ENCODE measurements at regions not wholly inside any gene's neighbourhood (a gene's known extent, or its start where the extent isn't known, plus 50 kb on each side); places are given as distances from the start of the nearest gene placed in this dataset.

DNA sequence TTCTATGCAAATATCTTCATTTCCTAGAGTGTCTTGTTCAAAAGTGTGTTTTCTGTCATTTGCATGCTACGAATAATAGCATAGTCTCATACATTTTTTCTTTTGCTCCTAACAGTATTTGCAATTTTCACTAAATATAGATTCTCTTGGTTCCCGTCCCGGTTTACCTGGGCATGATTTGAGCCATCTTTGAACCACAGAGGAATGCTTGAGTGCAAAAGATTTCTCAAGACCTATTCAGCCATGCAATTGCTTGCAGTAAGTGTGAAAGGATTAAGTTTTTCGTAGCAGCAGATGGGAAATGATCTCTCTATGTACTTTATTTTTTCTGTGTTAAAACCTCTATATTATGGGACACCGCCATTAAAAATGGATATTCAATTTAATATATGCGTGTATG lies 733.0 kb downstream of the ZPLD1 start:
- peaks cover 0 to 5% (median 3%) of the 10 kb centered on the region in 8 donors for H3K9me3 Mint-ChIP-seq
- DNase-seq = no peak
- H3K4me1 Mint-ChIP-seq = no peaks in the 10 kb centered on the region
- Histone ChIP-seq H3K36me3 (ENCODE audit: insufficient read depth, low read length) (no peaks in the 10 kb centered on the region), H3K27me3 (ENCODE audit: insufficient read depth, low read length) (no peaks in the 10 kb centered on the region), H3K4me1 (ENCODE audit: insufficient read depth, low read length) (no peaks in the 10 kb centered on the region), H3K27ac (ENCODE audit: low read depth, low read length) (no peak overlapping the region), H3K9me3 (ENCODE audit: control insufficient read depth in 1 of 2, low read length in 2 of 2) (no peaks in the 10 kb centered on the region), H3K4me3 (ENCODE audit: low read length in 2 of 2) (no peak overlapping the region)
- no peak overlapping the region for H3K4me3 Mint-ChIP-seq
- CTCF ChIA-PET (ENCODE audit: partially characterized antibody) = no interaction called here
- intact Hi-C loops (cut with micrococcal nuclease) = no loop called here
- no peaks in the 10 kb centered on the region for H3K36me3 Mint-ChIP-seq
- H3K27ac Mint-ChIP-seq = no peak overlapping the region
- H3K27me3 Mint-ChIP-seq = no peaks in the 10 kb centered on the region
- POLR2A ChIA-PET (ENCODE audit: partially characterized antibody) = no interaction called here

DNA sequence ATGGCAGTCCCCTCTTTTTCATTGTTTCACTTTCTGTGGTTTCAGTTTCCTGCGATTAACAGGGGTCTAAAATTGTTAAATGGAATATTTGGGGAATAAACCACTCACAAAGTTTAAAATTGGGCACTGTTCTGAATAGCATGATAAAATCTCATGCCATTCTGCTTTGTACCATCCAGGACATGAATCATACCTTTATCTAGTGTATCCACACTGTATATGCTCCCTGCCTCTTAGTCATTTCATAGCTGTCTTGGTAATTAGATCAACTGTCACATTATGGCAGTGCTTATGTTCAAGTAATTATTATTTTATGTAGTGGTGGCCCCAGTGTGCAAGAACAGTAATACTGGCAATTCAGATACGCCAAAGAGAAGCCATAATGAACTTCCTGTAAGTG lies 734.5 kb downstream of the ZPLD1 start:
- intact Hi-C loops (cut with micrococcal nuclease) = no loop called here

DNA sequence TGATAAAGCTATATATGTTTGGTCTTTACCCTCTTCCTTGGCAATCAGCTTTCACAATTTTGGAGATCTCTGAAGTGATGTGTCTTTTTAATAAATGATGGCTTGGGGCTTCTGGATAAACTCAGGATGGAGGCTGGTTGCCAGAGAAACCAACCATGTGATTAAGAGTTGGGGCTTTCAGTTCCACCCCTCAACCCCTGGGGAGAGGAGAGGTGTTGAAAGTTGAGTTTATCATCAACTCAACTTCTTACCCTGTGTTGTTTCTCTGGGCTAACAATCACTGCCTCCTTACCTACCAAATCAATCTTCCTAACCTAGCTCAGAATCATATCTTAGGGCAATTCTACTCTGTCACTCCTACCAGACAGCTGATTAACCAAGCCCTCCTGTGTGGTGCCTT lies 735.8 kb downstream of the ZPLD1 start:
- CTCF ChIA-PET (ENCODE audit: partially characterized antibody) = no interaction called here

More for the DNA sequence above, 734.5 kb downstream of the ZPLD1 start:
- no peaks in the 10 kb centered on the region for H3K27me3 ChIP-seq (ENCODE audit: insufficient read depth, low read length)
- Mint-ChIP-seq H3K27me3 (no peaks in the 10 kb centered on the region), H3K9me3 (peaks cover 0 to 7% (median 3%) of the 10 kb centered on the region in 8 donors), H3K4me1 (no peaks in the 10 kb centered on the region), H3K27ac (no peak overlapping the region), H3K36me3 (no peaks in the 10 kb centered on the region), H3K4me3 (no peak overlapping the region)
- ChIA-PET POLR2A (ENCODE audit: partially characterized antibody) (no interaction called here), CTCF (ENCODE audit: partially characterized antibody) (no interaction called here)
- H3K4me1 ChIP-seq (ENCODE audit: insufficient read depth, low read length) = no peaks in the 10 kb centered on the region
- H3K9me3 ChIP-seq (ENCODE audit: control insufficient read depth in 1 of 2, low read length in 2 of 2) = no peaks in the 10 kb centered on the region
- no peaks in the 10 kb centered on the region for H3K36me3 ChIP-seq (ENCODE audit: insufficient read depth, low read length)
- no peak overlapping the region for H3K4me3 ChIP-seq (ENCODE audit: low read length in 2 of 2)
- no peak overlapping the region for H3K27ac ChIP-seq (ENCODE audit: low read depth, low read length)
- no peak for DNase-seq

DNA sequence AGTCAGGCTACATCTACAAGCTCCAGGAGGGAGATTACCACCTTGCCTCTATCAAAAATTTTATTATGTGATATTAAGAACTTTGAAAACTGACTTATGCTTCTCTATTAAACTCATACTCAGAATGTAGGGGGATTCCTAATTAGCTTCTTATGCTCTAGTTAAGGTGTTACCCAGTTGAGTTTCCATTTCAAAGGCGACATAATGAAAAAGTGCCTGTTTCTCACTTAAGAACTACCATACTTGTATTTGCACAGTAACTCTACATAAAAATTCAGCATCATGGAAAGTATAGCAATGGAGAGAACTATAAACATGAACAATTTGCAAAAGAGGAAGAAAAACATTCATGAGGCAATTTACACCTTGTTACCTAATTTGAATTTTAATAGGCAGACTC lies 739.1 kb downstream of the ZPLD1 start:
- intact Hi-C loops (cut with micrococcal nuclease) = no loop called here
- Histone ChIP-seq H3K36me3 (ENCODE audit: insufficient read depth, low read length) (no peaks in the 10 kb centered on the region), H3K4me1 (ENCODE audit: insufficient read depth, low read length) (no peaks in the 10 kb centered on the region), H3K27ac (ENCODE audit: low read depth, low read length) (no peak overlapping the region), H3K4me3 (ENCODE audit: low read length in 2 of 2) (no peak overlapping the region), H3K9me3 (ENCODE audit: control insufficient read depth in 1 of 2, low read length in 2 of 2) (no peaks in the 10 kb centered on the region), H3K27me3 (ENCODE audit: insufficient read depth, low read length) (no peaks in the 10 kb centered on the region)
- POLR2A ChIA-PET (ENCODE audit: partially characterized antibody) = no interaction called here
- H3K4me1 Mint-ChIP-seq = no peaks in the 10 kb centered on the region
- peaks cover 0 to 5% (median 2%) of the 10 kb centered on the region in 8 donors for H3K9me3 Mint-ChIP-seq
- no peak for DNase-seq
- H3K4me3 Mint-ChIP-seq = no peak overlapping the region
- no peaks in the 10 kb centered on the region for H3K27me3 Mint-ChIP-seq
- no peaks in the 10 kb centered on the region for H3K36me3 Mint-ChIP-seq
- CTCF ChIA-PET (ENCODE audit: partially characterized antibody) = no interaction called here
- no peak overlapping the region for H3K27ac Mint-ChIP-seq

More for the DNA sequence above, 735.8 kb downstream of the ZPLD1 start:
- no peaks in the 10 kb centered on the region for H3K36me3 ChIP-seq (ENCODE audit: insufficient read depth, low read length)
- no peak overlapping the region for H3K27ac Mint-ChIP-seq
- no peaks in the 10 kb centered on the region for H3K27me3 Mint-ChIP-seq
- no peak overlapping the region for H3K4me3 Mint-ChIP-seq
- no peaks in the 10 kb centered on the region for H3K4me1 ChIP-seq (ENCODE audit: insufficient read depth, low read length)
- H3K36me3 Mint-ChIP-seq = no peaks in the 10 kb centered on the region
- no peak overlapping the region for H3K4me3 ChIP-seq (ENCODE audit: low read length in 2 of 2)
- no peak for DNase-seq
- H3K27ac ChIP-seq (ENCODE audit: low read depth, low read length) = no peak overlapping the region
- no peaks in the 10 kb centered on the region for H3K9me3 ChIP-seq (ENCODE audit: control insufficient read depth in 1 of 2, low read length in 2 of 2)
- H3K27me3 ChIP-seq (ENCODE audit: insufficient read depth, low read length) = no peaks in the 10 kb centered on the region
- peaks cover 0 to 7% (median 3%) of the 10 kb centered on the region in 8 donors for H3K9me3 Mint-ChIP-seq
- intact Hi-C loops (cut with micrococcal nuclease) = no loop called here
- POLR2A ChIA-PET (ENCODE audit: partially characterized antibody) = no interaction called here
- no peaks in the 10 kb centered on the region for H3K4me1 Mint-ChIP-seq

DNA sequence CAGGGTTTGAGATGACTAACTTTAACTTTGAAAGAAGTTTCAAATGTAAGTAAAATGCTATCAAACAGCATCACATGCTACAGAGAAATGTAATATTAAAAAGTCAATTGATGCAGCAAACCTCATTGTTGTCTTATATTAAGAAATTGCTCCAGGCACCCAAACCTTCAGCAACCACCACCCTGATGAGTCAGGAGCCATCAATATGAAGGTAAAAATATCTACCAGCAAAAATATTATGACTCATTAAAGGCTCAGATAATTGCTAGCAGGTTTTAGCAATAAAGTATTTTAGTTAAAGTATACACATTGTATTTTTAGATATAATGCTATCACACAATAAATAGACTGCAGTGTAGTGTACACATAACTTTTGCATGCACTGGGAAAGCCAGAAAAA lies 746.3 kb downstream of the ZPLD1 start:
- H3K4me1 Mint-ChIP-seq = no peaks in the 10 kb centered on the region
- peaks cover 0 to 7% (median 4%) of the 10 kb centered on the region in 8 donors for H3K9me3 Mint-ChIP-seq
- ChIA-PET POLR2A (ENCODE audit: partially characterized antibody) (no interaction called here), CTCF (ENCODE audit: partially characterized antibody) (no interaction called here)
- no peaks in the 10 kb centered on the region for H3K4me1 ChIP-seq (ENCODE audit: insufficient read depth, low read length)
- H3K4me3 ChIP-seq (ENCODE audit: low read length in 2 of 2) = no peak overlapping the region
- H3K9me3 ChIP-seq (ENCODE audit: control insufficient read depth in 1 of 2, low read length in 2 of 2) = no peaks in the 10 kb centered on the region
- H3K27me3 Mint-ChIP-seq = no peaks in the 10 kb centered on the region
- H3K36me3 Mint-ChIP-seq = no peaks in the 10 kb centered on the region
- H3K36me3 ChIP-seq (ENCODE audit: insufficient read depth, low read length) = no peaks in the 10 kb centered on the region
- no peak overlapping the region for H3K27ac ChIP-seq (ENCODE audit: low read depth, low read length)
- intact Hi-C loops (cut with micrococcal nuclease) = no loop called here
- H3K27ac Mint-ChIP-seq = no peak overlapping the region
- H3K27me3 ChIP-seq (ENCODE audit: insufficient read depth, low read length) = no peaks in the 10 kb centered on the region
- no peak for DNase-seq
- no peak overlapping the region for H3K4me3 Mint-ChIP-seq

DNA sequence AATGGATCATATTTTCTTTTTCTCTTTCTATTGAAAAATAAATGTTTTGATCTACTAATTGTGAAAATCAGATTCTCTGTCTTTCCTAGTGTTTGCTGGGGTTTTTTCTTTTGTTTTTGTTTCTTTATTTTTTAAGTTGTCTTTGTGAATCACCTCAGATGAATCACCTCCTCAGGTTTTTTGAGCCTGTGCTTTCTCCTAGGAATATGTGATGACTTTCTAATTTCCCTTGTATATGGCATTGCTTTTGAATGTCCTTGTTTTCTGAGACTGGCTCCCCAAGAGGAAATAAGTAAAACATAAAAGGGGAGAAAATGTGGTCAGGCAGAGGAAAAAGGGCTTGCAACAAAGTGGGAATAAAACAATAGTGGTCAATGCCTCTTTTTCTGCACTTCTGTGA lies 750.0 kb downstream of the ZPLD1 start:
- CTCF ChIA-PET (ENCODE audit: partially characterized antibody) = no interaction called here
- intact Hi-C loops (cut with micrococcal nuclease) = no loop called here
- Mint-ChIP-seq H3K36me3 (no peaks in the 10 kb centered on the region), H3K9me3 (peaks cover 0 to 9% (median 4%) of the 10 kb centered on the region in 8 donors), H3K4me3 (no peak overlapping the region), H3K4me1 (no peaks in the 10 kb centered on the region), H3K27me3 (no peaks in the 10 kb centered on the region), H3K27ac (no peak overlapping the region)
- DNase-seq = no peak
- Histone ChIP-seq H3K9me3 (ENCODE audit: control insufficient read depth in 1 of 2, low read length in 2 of 2) (no peaks in the 10 kb centered on the region), H3K27ac (ENCODE audit: low read depth, low read length) (no peak overlapping the region), H3K4me1 (ENCODE audit: insufficient read depth, low read length) (no peaks in the 10 kb centered on the region), H3K4me3 (ENCODE audit: low read length in 2 of 2) (no peak overlapping the region), H3K36me3 (ENCODE audit: insufficient read depth, low read length) (no peaks in the 10 kb centered on the region), H3K27me3 (ENCODE audit: insufficient read depth, low read length) (no peaks in the 10 kb centered on the region)
- POLR2A ChIA-PET (ENCODE audit: partially characterized antibody) = no interaction called here

DNA sequence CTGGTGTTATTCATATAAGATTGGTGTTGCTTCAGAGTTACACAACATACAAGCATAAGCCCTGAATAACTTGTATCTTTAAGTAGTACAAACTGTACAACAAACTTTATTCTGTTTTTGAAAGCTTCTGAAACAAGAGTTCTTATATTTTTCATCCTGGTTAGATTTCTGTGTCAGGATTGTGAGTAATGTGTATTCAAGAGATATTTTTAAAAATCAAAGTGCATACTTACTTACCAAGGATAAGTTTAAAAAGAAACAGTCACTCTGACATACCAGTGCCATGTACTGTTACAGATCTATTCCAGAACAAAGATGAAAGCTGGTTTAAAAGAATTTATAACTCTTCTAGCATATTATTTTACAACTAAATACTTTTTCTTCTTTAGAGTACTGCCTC lies 755.1 kb downstream of the ZPLD1 start:
- Mint-ChIP-seq H3K27me3 (no peaks in the 10 kb centered on the region), H3K27ac (no peak overlapping the region), H3K9me3 (peaks cover 0 to 9% (median 0%) of the 10 kb centered on the region in 8 donors), H3K4me1 (no peaks in the 10 kb centered on the region), H3K4me3 (no peak overlapping the region), H3K36me3 (no peaks in the 10 kb centered on the region)
- H3K4me1 ChIP-seq (ENCODE audit: insufficient read depth, low read length) = no peaks in the 10 kb centered on the region
- intact Hi-C loops (cut with micrococcal nuclease) = no loop called here
- H3K9me3 ChIP-seq (ENCODE audit: control insufficient read depth in 1 of 2, low read length in 2 of 2) = no peaks in the 10 kb centered on the region
- no peaks in the 10 kb centered on the region for H3K27me3 ChIP-seq (ENCODE audit: insufficient read depth, low read length)
- ChIA-PET CTCF (ENCODE audit: partially characterized antibody) (no interaction called here), POLR2A (ENCODE audit: partially characterized antibody) (no interaction called here)
- no peaks in the 10 kb centered on the region for H3K36me3 ChIP-seq (ENCODE audit: insufficient read depth, low read length)
- H3K27ac ChIP-seq (ENCODE audit: low read depth, low read length) = no peak overlapping the region
- no peak for DNase-seq
- no peak overlapping the region for H3K4me3 ChIP-seq (ENCODE audit: low read length in 2 of 2)

DNA sequence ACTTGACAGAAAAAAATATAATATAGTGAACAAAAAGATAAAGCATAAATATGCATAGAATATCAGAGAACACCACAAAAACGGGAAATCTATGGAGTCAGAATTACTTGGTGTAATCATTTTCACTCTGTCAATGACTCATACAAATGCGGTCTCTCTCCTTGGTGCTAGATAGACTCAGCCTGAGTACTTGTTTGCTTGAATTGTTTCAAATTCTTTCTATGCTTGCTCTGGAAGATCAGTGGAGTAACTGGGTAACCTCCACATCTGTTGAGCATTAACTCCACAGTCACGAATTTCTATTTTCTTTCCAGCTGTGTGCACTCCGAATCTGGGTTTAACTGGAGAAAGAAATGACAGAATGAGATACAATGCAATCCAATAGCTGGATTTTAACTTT lies 760.4 kb downstream of the ZPLD1 start:
- no peaks in the 10 kb centered on the region for H3K4me1 ChIP-seq (ENCODE audit: insufficient read depth, low read length)
- intact Hi-C loops (cut with micrococcal nuclease) = no loop called here
- POLR2A ChIA-PET (ENCODE audit: partially characterized antibody) = no interaction called here
- H3K27ac Mint-ChIP-seq = no peak overlapping the region
- DNase-seq = no peak
- no peaks in the 10 kb centered on the region for H3K27me3 Mint-ChIP-seq
- H3K4me1 Mint-ChIP-seq = no peaks in the 10 kb centered on the region
- no peaks in the 10 kb centered on the region for H3K9me3 ChIP-seq (ENCODE audit: control insufficient read depth in 1 of 2, low read length in 2 of 2)
- H3K36me3 Mint-ChIP-seq = no peaks in the 10 kb centered on the region
- H3K4me3 Mint-ChIP-seq = no peak overlapping the region
- H3K27ac ChIP-seq (ENCODE audit: low read depth, low read length) = no peak overlapping the region
- no peak overlapping the region for H3K4me3 ChIP-seq (ENCODE audit: low read length in 2 of 2)
- no peaks in the 10 kb centered on the region for H3K27me3 ChIP-seq (ENCODE audit: insufficient read depth, low read length)
- CTCF ChIA-PET (ENCODE audit: partially characterized antibody) = no interaction called here
- H3K36me3 ChIP-seq (ENCODE audit: insufficient read depth, low read length) = no peaks in the 10 kb centered on the region
- peaks cover 0 to 6% (median 0%) of the 10 kb centered on the region in 8 donors for H3K9me3 Mint-ChIP-seq
